ENCODE measurements at regions not wholly inside any gene's neighbourhood (a gene's known extent, or its start where the extent isn't known, plus 50 kb on each side); places are given as distances from the start of the nearest gene placed in this dataset.
"Not testable (repeated sequence)": the region's sequence is repeated elsewhere in the genome, so short reads cannot be mapped to it uniquely, and the experiment has no call there.

- no peak for DNase-seq
These were observed 104.8 kb upstream of the LY86 start for GRCh38 chr6:6483733-6484132.

- DNase-seq: no peak
These were observed 103.8 kb upstream of the LY86 start for GRCh38 chr6:6484681-6485080.

DNA sequence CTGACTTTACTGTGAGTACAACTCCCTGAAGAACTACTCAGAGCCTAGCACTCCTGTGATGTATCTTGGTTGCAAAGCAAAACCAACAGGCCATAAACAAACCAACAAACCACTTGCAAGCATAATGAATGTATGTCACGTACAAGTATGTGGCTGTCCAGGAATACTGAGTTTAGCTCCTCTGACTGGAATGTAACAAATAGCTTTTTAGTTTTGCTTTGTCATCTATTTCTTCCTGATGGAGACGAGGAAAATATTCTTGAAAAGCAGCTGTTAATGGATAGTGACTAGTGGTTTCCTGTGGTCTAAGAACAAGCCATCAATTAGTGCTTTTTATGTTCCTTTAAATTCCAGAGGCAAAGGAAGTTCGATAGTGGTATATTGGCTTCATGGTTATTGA lies 101.9 kb upstream of the LY86 start:
- no peak for DNase-seq

DNA sequence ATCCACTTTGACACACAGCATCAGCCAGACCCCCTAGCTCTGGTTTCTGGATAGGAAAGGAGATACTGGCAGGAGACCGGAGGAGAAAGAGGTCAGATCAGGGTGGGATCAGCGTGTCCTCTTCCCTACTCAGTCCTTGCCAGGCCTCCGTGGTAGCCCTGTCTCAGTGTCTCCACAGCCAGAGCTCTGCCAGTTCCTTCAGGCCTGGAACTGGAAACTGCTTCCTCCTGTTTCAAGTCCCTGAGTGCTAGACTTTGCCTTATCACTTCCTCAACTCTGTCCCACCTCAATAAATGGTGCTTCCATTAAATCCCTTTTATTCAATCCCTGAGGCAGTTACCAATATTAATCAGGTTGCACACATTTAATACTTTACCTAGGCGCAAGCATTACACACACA lies 96.8 kb upstream of the LY86 start:
- no peak for DNase-seq

GRCh38 chr6:6492675-6493074 lies 95.8 kb upstream of the LY86 start:
- DNase-seq: no peak

GRCh38 chr6:6494139-6494538 lies 94.4 kb upstream of the LY86 start:
- DNase-seq: not testable (repeated sequence)

GRCh38 chr6:6494677-6495076 lies 93.8 kb upstream of the LY86 start:
- DNase-seq: no peak

- DNase-seq: no peak
These were observed 92.7 kb upstream of the LY86 start for GRCh38 chr6:6495851-6496250.

DNA sequence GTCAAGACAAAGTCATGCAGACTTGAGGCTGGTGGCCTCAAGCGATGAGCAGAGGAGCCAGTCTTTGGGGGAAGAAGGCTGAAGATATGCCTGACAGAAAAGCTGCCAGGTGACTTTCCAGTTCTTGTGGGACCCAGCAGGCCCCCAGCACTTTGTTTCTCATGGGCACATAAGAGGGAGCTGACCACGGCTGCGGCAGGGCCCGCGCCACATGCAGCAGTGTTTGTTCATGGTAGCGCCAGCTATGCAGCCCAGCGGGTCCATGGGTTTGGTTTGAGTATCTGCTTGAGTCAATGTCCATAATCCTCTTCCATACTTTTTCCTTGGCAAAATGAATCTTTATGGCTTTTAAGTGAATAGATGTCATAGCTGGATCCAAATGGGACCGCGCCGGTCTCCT lies 91.0 kb upstream of the LY86 start:
- no peak for DNase-seq

- DNase-seq: no peak
These were observed 90.5 kb upstream of the LY86 start for GRCh38 chr6:6497976-6498375.

- no peak for DNase-seq
These were observed 85.3 kb upstream of the LY86 start for GRCh38 chr6:6503191-6503590.

DNA sequence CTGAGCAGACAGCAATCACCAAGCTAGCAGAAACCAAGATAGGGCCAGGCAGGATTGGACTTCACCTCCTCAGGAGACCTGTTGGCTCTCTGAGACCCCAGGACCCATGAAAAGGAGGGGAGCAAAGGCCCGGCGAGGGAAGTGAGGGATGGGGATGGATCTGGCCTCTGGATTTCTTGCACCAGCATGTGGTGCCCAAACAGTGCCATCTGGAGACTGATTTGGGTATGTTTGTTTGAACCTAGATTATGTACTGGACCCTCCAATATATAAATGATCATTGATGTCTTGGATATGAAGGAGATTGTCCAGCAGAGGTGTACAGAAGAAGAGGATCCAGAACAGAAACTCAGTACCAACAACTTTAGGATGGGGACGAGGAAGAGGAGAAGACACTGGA lies 83.4 kb upstream of the LY86 start:
- DNase-seq: no peak

- no peak for DNase-seq
These were observed 79.9 kb upstream of the LY86 start for GRCh38 chr6:6508643-6509042.

DNA sequence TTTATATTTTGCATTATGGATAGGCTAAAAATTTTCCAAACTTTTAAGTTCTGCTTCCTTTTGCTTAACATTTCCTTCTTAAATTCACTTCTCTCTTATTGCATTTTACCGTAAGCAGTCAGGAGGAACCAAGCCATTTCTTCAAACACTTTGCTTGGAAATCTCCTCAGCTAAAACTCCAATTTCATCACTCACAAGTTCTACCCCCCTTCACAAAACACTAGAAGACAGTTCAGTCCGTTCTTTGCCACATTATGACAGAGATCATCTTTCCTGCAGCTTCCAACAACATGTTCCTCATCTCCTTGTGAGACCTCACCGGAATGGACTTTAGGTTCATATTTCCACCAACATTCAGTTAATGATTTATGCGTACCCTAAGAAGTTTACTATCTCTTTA lies 79.2 kb upstream of the LY86 start:
- DNase-seq: no peak

DNA sequence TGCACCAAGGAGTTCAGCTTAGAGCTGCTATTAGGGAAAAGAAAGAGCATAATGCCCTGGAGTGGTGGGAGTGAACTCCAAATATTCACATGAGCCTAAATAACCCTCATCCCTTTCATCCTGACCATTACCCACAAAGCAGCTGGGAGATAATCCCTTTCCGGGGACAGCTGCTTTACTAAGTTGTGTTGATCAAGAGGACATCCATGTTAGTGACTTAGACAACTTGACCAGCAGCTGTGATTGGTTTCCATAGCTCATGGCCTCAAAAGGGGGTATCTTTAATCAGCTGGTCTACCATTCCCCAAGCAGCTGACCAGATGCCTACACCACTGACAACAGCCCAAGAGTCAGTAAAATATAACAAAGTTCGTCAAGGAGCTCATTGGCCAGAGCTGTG lies 75.8 kb upstream of the LY86 start:
- DNase-seq: no peak

DNA sequence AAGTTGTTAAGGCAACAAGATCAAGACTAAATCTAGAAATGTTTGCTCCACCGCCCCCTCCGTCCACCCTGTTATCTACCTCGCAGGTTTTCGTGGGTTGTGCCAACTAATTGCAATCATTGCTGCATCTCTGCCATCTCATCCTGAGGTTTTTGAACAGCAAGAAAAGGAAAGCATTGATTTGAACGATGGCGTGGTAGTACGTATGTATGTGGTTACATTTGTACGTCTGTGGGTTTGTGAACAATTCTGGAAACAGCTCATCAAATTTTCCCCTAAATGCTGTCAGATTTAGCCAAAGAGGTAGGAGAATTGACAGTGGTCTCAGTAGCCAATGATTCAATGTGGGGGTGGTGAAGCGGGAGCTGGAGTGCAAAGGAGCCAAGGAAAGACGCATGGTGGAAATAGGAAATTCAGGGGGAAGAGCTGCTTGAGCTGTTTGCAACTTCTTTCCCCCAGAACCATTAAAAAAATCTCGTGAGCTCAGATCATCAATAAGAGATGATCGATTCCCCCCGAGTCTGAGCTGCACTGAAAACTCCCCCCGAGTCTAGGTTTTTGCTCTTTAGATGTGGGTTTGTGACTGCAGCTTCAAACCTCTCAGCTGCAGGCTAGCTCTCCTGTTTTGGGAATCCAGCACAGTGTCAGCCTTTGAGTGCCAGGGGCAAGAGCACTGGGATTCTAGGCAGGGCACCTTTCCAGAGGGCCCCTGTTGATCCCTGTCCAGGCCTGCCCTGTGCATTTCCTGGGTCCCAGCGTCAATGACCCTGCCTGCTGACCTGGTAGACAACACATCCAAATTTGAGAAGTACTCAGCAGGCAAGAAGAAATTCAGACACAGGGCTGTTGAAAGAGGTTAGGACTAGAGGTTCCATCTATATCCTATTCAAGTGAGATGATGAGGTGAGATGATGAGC lies 72.6 kb upstream of the LY86 start:
- no peak for DNase-seq

DNA sequence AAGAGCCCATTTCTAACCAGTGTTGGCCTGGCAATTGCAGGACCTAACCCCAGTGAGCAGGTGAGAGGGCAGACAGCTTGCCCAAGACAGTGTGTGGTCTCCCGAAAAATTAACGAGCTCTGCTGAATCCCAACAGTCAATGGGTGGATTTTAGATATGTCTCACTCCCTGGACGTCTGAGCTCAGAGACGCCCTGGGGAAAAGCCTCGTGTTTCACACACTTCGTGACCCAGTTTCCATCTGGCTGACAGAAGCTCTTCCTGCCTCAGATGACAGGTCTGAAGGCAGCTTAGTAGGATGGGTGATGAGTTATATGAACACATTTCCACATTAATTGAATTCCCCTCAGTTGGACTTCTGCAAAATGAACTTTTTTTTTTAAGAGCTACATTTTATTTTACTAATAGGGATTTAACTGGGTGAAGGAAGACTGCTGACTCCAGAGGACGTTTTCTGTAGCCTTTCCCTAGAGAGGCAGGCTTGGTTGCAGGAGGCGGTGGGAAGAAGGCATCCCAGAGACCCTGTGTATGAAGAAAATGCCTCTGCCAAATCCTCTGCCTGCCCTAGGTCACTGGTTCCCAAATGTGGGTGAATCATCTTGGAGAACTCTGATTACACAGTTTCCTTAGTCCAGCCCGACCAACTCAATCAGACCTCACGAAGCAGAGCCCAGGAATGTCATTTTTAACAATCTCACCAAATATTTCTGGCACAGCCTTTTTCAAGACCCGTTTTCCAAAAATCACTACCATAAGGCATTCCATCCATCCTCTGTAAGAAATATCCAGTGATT lies 71.7 kb upstream of the LY86 start:
- DNase-seq: no peak

DNA sequence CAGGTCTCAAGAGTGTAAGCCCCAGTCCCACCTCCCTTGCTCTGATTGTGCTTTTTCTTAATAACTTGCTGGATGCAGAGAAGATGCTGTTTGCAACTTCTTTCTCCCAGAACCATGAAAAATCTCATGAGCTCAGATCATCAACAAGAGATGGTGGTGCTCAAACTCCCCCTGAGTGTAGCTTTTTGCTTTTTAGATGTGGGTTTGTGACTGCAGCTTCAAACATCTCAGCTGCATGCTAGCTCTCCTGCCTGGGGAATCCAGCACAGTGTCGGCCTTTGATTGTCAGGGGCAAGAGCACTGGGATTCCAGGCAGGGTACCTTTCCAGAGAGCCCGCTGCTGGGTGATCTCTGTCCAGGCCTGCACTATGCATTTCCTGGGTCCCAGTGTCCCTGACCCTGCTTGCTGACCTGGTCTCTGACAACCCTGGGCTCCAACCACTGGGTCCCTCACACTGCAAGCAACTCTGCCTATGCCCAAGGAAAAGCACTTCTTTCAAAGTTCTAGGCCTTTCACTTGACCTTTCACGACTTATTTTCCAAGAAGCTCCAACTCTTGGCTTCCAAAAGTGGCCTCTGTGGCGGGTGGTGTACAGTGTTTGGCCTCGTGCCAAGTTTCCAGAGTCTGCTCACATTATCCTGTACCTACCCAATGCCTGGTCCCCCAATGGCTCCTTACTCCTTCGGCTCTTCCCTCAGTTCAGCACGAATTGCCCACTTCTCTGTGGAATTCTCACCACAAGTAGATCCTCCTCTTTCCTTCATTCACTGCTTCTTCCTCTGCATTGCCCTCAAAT lies 69.7 kb upstream of the LY86 start:
- DNase-seq: peak; percentile 0

DNA sequence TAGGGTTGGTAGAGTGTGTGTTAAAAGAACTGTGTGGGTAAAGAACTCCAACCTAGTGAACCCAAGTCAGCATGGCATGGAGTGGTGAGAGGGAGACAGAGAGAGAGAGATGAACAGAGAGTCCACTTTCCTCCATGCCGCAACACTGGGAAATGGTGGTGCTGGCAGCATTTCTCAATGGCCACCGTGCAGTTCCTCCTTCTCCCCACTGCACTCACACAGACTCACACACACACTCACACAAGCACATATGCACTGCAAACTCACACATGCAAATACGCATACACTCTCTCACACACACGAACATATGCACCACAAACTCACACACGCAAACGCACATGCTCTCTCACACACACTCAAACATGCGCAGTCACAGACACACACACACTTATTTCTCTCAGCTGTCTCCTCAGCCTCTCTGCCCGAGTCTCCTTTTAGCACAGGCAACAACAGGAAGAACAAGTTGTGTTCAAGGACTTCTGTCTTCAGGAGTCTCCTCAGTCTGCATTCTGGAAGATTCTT lies 66.5 kb upstream of the LY86 start:
- DNase-seq: no peak

DNA sequence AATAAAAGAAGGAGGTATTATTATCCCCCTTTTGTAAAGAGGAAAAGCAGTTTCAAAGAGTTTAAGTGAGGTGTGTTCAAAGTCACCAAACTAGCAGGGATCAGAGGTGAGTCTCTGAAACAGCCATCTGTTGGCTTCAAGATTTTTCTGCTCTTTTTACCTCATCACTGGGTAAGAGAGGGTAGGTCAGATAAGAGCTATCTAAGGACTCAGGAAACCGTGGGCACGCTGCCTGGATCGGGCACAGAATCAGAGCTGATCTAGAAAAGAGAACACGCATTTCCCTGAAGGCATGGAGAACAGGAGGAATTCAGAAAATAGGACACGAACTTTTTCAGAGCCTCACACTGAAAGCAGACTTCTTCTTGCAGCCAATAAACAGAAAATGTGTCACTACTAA lies 65.8 kb upstream of the LY86 start:
- no peak for DNase-seq

- DNase-seq: no peak
These were observed 63.6 kb upstream of the LY86 start for GRCh38 chr6:6524951-6525350.

- DNase-seq: no peak
These were observed 62.6 kb upstream of the LY86 start for GRCh38 chr6:6525933-6526332.

DNA sequence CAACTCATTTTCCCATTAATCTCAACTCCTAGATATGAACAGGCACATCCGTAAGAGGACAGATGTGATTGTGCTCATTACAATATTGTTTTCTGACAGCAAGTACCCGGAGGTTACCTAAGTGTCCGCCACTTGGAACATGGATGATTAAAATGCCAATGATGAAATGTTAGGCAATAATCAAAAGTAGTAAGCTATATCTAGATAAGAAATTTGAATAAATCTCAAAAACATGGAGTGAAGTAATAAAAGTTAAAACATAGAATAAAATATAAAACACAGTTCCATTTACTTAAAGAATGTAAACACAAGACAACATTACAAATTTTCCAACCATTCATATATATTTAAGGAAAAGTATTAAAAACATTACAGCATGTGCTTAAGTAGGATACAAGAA lies 59.2 kb upstream of the LY86 start:
- DNase-seq: no peak
